ENCODE measurements at regions not wholly inside any gene's neighbourhood (a gene's known extent, or its start where the extent isn't known, plus 50 kb on each side); places are given as distances from the start of the nearest gene placed in this dataset.

DNA sequence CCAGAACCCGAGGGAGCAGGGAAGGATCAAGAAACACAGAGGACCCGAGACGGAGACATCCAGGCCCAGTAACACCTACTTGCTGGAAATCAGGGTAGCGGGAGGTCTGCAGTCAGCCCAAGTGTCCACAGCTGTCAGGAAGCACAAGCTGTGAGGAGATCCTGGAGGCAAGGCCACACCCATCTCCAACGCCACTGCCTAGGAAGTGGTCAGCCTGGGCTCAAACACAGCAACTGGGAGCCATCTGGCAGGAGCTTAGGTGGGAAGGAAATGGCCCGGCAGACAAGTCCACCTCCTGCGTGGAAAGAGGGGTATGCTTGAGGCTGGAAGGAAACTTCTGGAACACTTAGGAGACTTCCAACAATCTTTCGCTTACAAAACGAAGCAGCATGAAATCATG lies 407.1 kb downstream of the VPS13C start:
- H3K27ac ChIP-seq (ENCODE audit: low read length): no peak overlapping the region
- no peak overlapping the region for H3K4me2 ChIP-seq (ENCODE audit: low read length)
- H3K79me2 ChIP-seq (replicated peaks; ENCODE audit: insufficient read depth, low read length): no peaks in the 10 kb centered on the region
- no peaks in the 10 kb centered on the region for H3F3A ChIP-seq (ENCODE audit: insufficient read depth, low read length, poor library complexity, severe bottlenecking)
- H2AFZ ChIP-seq (ENCODE audit: low read depth, low read length): no peak overlapping the region
- H3K36me3 ChIP-seq (ENCODE audit: insufficient read depth, low read length): no peaks in the 10 kb centered on the region
- no peak overlapping the region for H3K4me3 ChIP-seq (ENCODE audit: low read length)
- H3K27me3 ChIP-seq (ENCODE audit: insufficient read depth, low read depth, low read length): no peaks in the 10 kb centered on the region
- H3K9ac ChIP-seq (ENCODE audit: low read length): no peak overlapping the region
- TF ChIP-seq MXI1 (conservative IDR thresholded peaks at IDR 0.05; ENCODE audit: poor library complexity, severe bottlenecking): no peak
- no peaks in the 10 kb centered on the region for H4K20me1 ChIP-seq (ENCODE audit: insufficient read depth)
- H3K9me2 ChIP-seq (ENCODE audit: insufficient read depth, low read length): no peaks in the 10 kb centered on the region
- no peaks in the 10 kb centered on the region for H3K9me3 ChIP-seq (ENCODE audit: low read length)

DNA sequence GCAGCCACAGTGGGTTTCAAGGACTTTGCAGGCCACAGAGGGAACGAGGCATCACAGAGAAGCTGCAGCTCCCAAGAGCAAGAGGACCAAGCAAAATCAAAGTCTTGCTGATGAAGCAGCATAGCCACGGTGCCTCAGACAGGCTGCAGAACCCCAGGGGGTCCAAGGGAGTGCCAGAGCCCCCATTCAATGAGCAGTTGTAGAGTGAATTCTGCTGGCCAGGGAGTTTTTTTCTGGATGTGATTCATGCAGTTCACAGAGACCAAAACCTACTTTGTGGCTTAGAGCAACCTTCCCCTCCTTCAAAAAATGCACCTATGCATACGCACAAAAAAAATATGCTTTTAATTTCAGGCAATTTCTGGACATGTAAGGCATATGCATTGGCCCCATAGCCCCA lies 409.0 kb downstream of the VPS13C start:
- TF ChIP-seq EP300 (conservative IDR thresholded peaks at IDR 0.05; ENCODE audit: poor library complexity, severe bottlenecking): no peak
- TF ChIP-seq CTCF (IDR thresholded peaks at IDR 0.05; ENCODE audit: poor library complexity, severe bottlenecking): no peak
- no peak for TF ChIP-seq REST (IDR thresholded peaks at IDR 0.05; ENCODE audit: borderline replicate concordance)
- no peak for TF ChIP-seq POLR2AphosphoS5 (IDR thresholded peaks at IDR 0.05)
- no peak for TF ChIP-seq MXI1 (conservative IDR thresholded peaks at IDR 0.05; ENCODE audit: poor library complexity, severe bottlenecking)
- no peak for TF ChIP-seq RAD21 (conservative IDR thresholded peaks at IDR 0.05)

DNA sequence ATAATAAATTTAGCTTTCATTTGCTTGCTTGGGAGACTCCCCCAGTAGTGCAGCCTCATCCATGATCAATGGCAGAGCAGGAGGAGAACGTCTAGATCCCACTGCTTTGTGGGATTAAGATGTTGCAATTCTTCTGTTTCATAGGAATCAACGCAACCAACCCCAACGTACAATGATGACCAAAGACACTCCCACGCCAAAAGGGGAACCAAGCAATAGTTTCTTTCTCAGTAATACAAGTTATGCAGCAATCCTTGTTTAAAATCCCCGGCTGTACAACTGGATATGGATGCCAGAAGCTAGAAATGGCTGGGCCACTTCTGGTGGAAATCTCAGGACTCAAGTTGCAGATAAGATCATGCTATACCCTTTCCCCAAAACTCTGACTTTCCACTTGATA lies 411.2 kb downstream of the VPS13C start:
- no peak overlapping the region for H2AFZ ChIP-seq (ENCODE audit: low read depth, low read length)
- H3K4me3 ChIP-seq (ENCODE audit: low read length): no peak overlapping the region
- no peaks in the 10 kb centered on the region for H3K79me2 ChIP-seq (replicated peaks; ENCODE audit: insufficient read depth, low read length)
- H3K4me2 ChIP-seq (ENCODE audit: low read length): no peak overlapping the region
- H4K20me1 ChIP-seq (ENCODE audit: insufficient read depth): no peaks in the 10 kb centered on the region
- H3K27ac ChIP-seq (ENCODE audit: low read length): no peak overlapping the region
- no peaks in the 10 kb centered on the region for H3K9me2 ChIP-seq (ENCODE audit: insufficient read depth, low read length)
- no peaks in the 10 kb centered on the region for H3F3A ChIP-seq (ENCODE audit: insufficient read depth, low read length, poor library complexity, severe bottlenecking)
- H3K9me3 ChIP-seq (ENCODE audit: low read length): no peaks in the 10 kb centered on the region
- H3K9ac ChIP-seq (ENCODE audit: low read length): no peak overlapping the region
- TF ChIP-seq SMC3 (conservative IDR thresholded peaks at IDR 0.05; ENCODE audit: poor library complexity) (no peak), REST (IDR thresholded peaks at IDR 0.05; ENCODE audit: borderline replicate concordance) (no peak), TAF1 (IDR thresholded peaks at IDR 0.05; ENCODE audit: low read depth) (no peak), POLR2AphosphoS5 (IDR thresholded peaks at IDR 0.05) (no peak), EZH2 (IDR thresholded peaks at IDR 0.05; ENCODE audit: borderline replicate concordance, insufficient read depth, low read length, poor library complexity, severe bottlenecking) (no peak), MXI1 (conservative IDR thresholded peaks at IDR 0.05; ENCODE audit: poor library complexity, severe bottlenecking) (no peak), CTCF (IDR thresholded peaks at IDR 0.05; ENCODE audit: poor library complexity, severe bottlenecking) (no peak), EP300 (conservative IDR thresholded peaks at IDR 0.05; ENCODE audit: poor library complexity, severe bottlenecking) (no peak), RAD21 (conservative IDR thresholded peaks at IDR 0.05) (no peak)
- H3K36me3 ChIP-seq (ENCODE audit: insufficient read depth, low read length): no peaks in the 10 kb centered on the region
- H3K27me3 ChIP-seq (ENCODE audit: insufficient read depth, low read depth, low read length): no peaks in the 10 kb centered on the region

More for the DNA sequence above, 409.0 kb downstream of the VPS13C start:
- H3F3A ChIP-seq (ENCODE audit: insufficient read depth, low read length, poor library complexity, severe bottlenecking): no peaks in the 10 kb centered on the region
- no peaks in the 10 kb centered on the region for H3K79me2 ChIP-seq (replicated peaks; ENCODE audit: insufficient read depth, low read length)
- no peak overlapping the region for H3K27ac ChIP-seq (ENCODE audit: low read length)
- H3K9ac ChIP-seq (ENCODE audit: low read length): no peak overlapping the region
- H3K9me2 ChIP-seq (ENCODE audit: insufficient read depth, low read length): no peaks in the 10 kb centered on the region
- no peak overlapping the region for H2AFZ ChIP-seq (ENCODE audit: low read depth, low read length)
- H3K36me3 ChIP-seq (ENCODE audit: insufficient read depth, low read length): no peaks in the 10 kb centered on the region
- no peak overlapping the region for H3K4me3 ChIP-seq (ENCODE audit: low read length)
- H3K9me3 ChIP-seq (ENCODE audit: low read length): no peaks in the 10 kb centered on the region
- H3K4me2 ChIP-seq (ENCODE audit: low read length): no peak overlapping the region
- H4K20me1 ChIP-seq (ENCODE audit: insufficient read depth): no peaks in the 10 kb centered on the region
- H3K27me3 ChIP-seq (ENCODE audit: insufficient read depth, low read depth, low read length): no peaks in the 10 kb centered on the region

All from neural cell (in vitro differentiated cells).